HG03432 (cell line): ENCODE measurements at regions not wholly inside any gene's neighbourhood (a gene's known extent, or its start where the extent isn't known, plus 50 kb on each side); places are given as distances from the start of the nearest gene placed in this dataset.

Experiments
- ATAC-seq: cut with Tn5 transposase; IDR thresholded peaks from one replicate; pipeline ENCODE4 v1.9.1; 2021; ENCODE audit warnings: mild to moderate bottlenecking, moderate library complexity; ENCODE audit not compliant: unreplicated experiment

- no peak for ATAC-seq
Observed at GRCh38 chr2:8584174-8585066, 97.4 kb upstream of the ID2 start.

DNA sequence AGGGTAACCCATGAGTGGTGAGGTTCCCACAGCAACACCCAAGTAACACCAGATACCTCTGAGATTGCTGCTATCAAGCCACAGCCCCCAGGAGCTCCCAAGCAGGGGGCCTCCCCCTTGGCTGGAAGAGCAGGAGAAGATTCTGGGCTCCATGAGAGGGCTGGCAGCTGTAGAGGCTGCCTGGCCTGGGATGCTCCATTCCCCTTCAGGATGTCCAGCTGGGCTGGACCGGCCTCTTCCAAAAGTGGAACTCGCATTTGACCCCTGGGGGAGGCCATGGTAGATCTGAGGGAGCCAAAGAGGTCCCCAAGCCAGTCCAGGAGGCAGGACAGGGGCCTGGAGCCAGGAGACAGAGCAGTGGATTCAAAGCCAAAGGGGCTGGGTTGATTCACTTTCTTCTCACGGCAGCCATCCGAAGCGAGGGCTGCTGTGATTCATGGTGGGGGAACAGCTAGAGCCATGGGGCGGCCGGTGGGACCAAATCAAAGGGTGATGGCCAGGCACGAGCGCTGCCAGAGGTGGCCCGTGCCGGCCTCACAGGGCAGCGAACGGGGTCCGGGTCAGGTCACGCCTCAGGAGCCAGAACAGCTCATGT is 95.3 kb upstream of the ID2 start:
- ATAC-seq = no peak

- no peak for ATAC-seq
Observed at GRCh38 chr2:8587251-8587791, 94.5 kb upstream of the ID2 start.

GRCh38 chr2:8587920-8588830 is 93.7 kb upstream of the ID2 start:
- ATAC-seq = no peak

GRCh38 chr2:8588831-8589191 is 93.0 kb upstream of the ID2 start:
- no peak for ATAC-seq

DNA sequence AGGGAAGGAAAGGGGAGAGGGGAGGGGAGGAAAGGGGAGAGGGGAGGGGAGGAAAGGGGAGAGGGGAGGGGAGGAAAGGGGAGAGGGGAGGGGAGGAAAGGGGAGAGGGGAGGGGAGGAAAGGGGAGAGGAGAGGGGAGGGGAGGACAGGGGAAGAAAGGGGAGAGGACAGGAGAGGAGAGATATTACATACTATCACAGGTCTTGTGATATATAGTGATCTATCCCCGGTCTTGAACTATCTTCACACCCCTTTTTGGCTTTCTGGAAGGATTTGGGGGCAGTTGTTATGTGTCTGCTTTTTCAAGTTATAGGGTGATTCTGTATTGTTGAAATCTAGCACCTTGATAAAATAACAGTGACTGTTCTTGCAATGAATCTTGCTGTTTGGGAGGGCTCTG is 92.1 kb upstream of the ID2 start:
- no peak for ATAC-seq

GRCh38 chr2:8590938-8591337 is 90.9 kb upstream of the ID2 start:
- ATAC-seq = no peak

GRCh38 chr2:8592736-8593135 is 89.1 kb upstream of the ID2 start:
- no peak for ATAC-seq

DNA sequence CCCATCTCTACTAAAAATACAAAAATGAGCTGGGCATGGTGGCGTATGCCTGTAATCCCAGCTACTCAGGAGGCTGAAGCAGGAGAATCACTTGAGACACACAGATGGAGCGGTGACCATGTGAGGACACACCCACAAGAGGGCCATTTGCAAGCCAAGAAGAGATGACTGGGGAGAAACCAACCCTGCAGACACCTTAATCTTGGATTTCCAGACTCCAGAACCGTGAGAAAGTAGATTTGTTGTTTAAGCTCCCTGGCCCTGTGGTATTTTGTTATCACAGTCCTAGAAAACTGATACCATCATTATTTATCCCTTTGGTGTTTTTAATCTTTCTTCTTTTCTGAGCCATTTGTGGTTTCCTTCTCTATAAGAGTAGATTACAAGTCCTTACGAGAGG is 88.6 kb upstream of the ID2 start:
- ATAC-seq = no peak

DNA sequence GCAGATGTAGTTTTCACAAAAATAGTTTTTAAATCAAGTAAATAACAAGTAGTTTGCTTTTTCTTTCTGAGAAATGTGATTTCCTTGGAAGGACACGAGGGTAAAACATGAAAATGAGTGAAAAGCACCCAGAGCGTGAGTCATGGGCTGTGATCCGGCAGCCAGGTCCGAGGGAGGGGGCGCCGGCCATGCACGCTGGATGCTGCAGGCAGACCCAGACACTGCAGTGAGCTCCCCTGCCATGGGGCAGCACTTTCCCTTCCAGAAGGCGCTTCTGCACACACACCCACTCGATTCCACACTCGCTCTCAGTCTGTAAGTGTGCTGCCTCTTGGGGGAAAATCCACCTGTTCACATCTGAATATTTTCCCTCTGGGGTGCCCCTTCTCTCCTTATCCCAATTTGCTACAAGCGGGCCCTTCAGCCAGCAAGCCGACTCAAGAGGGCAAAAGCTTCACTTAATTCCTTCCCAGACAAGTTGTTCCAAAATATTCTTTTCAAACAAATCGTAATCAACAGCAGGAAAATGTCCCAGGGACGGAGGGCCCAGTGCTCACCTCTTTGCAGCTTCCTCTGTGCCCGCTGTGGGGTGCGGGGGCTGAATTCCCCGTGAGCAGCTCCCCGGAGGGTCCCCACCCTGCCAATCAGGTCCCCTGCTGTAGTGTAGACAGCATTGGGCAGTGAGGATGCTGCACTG is 87.0 kb upstream of the ID2 start:
- ATAC-seq = no peak

- no peak for ATAC-seq
Observed at GRCh38 chr2:8595428-8595805, 86.4 kb upstream of the ID2 start.

DNA sequence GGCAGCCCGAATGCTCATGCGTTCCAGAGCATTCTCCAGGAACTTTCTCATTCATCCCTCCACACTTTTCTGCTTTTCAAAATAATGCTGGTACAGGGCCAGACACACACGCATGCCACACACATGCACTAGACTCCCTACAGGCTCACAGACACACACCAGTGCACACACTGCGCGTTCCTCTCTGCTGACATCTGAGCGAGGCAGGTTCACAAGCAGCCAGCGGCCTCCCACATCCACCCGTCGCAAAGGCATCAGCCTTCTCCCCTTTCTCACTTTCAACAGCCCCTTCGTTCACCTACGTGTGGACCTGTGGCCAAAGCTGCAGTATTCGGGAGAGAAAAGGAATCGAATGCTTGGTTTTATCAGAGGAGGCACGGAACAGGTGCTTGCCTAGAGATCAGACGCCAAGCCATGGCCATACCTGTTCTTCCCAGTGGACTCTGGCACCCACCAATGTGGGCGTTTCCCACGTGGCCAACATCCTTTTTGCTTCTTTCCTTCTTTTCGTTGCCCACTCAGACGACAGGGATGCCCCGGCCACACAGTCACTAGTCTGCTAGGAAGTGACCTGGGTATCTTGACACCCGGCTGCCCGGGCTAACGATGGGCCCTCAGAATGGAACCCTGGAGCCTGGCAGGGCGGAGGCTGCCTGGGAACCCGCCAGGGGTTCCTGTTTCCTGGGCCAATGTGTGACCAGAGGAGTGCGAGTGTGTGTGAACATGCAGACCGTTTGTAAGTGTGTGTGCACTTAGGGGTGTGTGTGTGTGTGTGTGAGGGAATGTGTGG is 85.8 kb upstream of the ID2 start:
- ATAC-seq = no peak

- ATAC-seq = no peak
Observed at GRCh38 chr2:8597094-8597493, 84.8 kb upstream of the ID2 start.

DNA sequence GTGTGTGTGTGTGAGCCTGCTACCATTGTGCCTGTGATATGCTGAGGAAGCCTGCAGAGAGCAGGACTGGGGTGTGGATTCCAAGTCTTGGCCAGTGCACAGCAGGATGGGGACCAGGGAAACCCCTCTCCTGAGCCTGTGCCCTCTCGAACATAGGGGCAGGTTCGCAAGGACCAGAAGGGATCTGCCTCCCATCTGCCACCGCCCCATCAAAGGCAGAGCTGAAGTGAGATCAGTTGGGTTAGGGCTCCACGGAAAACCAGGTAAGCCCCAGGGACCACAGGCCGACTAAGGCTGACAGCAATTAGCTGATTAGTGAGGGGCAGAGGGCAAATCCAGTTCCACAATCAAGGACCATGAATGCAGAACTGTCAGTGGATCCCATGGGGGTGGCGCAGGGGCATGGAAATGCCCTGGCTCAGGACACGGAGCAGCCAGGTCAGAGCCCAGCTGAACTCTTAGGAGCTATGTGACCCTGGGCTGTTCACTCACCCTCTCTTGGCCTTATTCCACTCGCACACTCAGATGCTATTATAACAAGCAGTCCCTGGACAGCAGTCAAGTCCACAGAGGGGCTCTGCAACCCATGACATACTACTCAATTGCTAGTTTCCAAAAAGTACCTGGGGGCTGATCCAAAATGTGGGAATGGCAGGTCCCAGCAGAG is 84.2 kb upstream of the ID2 start:
- no peak for ATAC-seq

GRCh38 chr2:8598295-8599165 is 83.3 kb upstream of the ID2 start:
- no peak for ATAC-seq

DNA sequence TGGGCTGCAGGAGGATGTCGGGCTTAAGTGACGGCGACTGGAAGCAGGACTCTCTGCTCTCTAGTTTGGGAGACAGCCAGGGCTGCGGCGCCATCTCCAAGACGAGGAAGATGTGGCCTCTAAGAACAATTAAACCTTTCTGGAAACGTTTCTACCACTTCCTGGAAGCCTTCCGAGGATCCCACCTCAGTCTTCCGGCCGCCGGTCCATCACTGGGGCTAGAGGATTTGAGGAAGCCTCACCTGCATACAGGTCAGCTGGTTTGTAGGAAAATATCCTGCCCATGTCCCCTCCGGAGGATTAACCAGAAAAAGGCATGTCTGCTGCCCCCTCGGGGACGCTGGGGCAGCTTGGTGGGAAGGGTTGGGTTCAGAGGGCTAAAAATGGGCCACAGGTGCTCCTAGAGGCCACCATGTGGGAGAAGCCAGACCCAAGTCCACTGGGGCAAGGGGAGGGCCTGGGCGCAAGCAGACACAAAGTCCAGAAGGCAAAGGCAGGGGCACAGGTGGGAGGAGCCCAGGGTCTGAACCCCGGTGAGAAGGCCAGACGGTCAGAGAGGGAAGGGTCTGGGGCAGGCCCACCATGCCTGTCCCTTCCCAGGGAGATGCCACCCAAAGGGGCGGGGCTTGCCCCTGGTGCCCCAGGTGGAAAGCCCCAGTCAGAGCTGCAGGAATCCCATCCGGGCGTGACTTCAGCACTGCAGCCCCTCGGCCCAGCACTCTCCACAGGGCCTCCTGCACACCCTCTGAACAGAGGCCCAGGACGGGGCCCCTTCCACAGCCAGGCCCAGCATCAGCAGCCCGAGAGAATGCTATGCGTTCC is 82.2 kb upstream of the ID2 start:
- ATAC-seq = no peak

GRCh38 chr2:8600456-8600855 is 81.4 kb upstream of the ID2 start:
- no peak for ATAC-seq

- ATAC-seq = no peak
Observed at GRCh38 chr2:8602809-8603208, 79.0 kb upstream of the ID2 start.
